Astrocyte of the spinal cord (primary cell): ENCODE measurements at regions not wholly inside any gene's neighbourhood (a gene's known extent, or its start where the extent isn't known, plus 50 kb on each side); places are given as distances from the start of the nearest gene placed in this dataset.
A peak's percentile ranks its signal among the peaks of the same experiment; 100 is the strongest.

Source experiments
- DNase-seq: peaks from one replicate; pipeline ENCODE4 v3.0.0; 2011; ENCODE audit warnings: low read depth, low spot score
- H3K4me3 ChIP-seq: 2 replicates; pipeline ENCODE4 v1.5.1; 2011; ENCODE audit warnings: low read depth, mild to moderate bottlenecking, low read length, moderate library complexity
- in situ Hi-C: cut with HindIII; loops from 2 replicates; pipeline ENCODE4 v1.10.0; 2017; ENCODE audit warnings: low sequenced_read_pairs
- TF ChIP-seq, protein P1 (sequence below): IDR thresholded peaks from 2 replicates; pipeline ENCODE4 v1.5.1; 2012; ENCODE audit warnings: low read depth, mild to moderate bottlenecking, low read length, inconsistent platforms

DNA sequence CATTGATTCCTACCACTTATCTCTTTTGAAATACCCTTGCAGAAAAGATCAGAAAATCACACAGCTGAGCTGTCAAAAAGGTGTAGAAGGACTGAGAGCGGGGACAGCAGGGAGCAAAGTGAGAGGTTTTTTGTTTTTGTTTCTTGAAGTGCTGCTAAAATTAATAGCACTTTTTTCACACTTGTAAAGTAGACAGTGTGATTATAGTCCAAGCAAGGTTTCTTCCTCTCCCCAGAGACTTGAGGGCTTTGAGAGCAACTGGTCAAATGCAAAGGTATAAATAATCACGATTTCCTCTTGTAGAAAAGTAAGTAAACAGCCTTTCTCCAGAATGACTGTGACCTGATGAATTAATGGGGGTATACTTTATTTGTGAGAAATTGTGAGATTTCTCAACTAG is 326.9 kb downstream of the ZNF608 start:
- TF ChIP-seq, protein P1, sequence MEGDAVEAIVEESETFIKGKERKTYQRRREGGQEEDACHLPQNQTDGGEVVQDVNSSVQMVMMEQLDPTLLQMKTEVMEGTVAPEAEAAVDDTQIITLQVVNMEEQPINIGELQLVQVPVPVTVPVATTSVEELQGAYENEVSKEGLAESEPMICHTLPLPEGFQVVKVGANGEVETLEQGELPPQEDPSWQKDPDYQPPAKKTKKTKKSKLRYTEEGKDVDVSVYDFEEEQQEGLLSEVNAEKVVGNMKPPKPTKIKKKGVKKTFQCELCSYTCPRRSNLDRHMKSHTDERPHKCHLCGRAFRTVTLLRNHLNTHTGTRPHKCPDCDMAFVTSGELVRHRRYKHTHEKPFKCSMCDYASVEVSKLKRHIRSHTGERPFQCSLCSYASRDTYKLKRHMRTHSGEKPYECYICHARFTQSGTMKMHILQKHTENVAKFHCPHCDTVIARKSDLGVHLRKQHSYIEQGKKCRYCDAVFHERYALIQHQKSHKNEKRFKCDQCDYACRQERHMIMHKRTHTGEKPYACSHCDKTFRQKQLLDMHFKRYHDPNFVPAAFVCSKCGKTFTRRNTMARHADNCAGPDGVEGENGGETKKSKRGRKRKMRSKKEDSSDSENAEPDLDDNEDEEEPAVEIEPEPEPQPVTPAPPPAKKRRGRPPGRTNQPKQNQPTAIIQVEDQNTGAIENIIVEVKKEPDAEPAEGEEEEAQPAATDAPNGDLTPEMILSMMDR, result no peak
- no peak overlapping the region for H3K4me3 ChIP-seq
- DNase-seq, result no peak
- in situ Hi-C loops, result no loop called here

DNA sequence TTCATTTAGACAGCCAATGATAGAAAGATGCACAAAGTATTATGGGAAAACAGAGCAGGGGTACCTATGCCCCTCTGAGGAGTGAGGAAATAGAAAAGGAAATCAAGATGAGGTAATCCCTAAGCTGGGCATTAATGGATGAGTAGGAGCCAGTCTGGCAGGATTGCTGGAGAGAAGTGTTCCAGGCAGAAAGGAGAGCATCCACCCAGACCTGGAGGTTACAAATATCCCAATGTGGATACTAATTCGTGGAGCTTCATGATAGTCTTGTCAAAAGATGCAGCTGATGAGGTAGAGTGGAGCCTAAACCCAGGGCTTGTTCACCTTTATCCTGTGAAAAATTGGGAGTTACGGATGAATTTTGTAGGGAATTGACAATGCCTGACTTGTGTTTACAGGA is 328.0 kb downstream of the ZNF608 start:
- no peak overlapping the region for H3K4me3 ChIP-seq
- TF ChIP-seq, protein P1, result no peak
- in situ Hi-C loops, result no loop called here
- DNase-seq, result no peak

DNA sequence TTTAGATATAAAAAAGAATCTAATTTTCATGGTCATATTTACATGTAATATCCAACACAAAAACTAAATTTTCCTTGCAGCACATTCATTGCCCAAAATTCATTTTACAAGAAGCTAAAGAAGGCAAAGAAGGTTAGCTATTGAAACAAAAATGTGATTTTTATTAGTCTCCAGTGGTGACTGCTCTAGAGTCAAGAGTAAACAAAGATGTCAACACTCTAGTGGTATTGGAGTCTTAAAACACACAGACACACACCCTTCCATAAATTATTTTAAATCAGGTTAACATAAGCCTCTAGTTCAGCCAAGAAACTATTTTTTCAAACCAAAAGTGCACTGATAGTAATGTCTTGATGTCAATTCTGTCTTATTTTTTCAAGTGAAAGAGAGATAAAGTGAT is 329.2 kb downstream of the ZNF608 start:
- DNase-seq, result no peak
- TF ChIP-seq, protein P1, result no peak
- no peak overlapping the region for H3K4me3 ChIP-seq
- in situ Hi-C loops, result no loop called here

DNA sequence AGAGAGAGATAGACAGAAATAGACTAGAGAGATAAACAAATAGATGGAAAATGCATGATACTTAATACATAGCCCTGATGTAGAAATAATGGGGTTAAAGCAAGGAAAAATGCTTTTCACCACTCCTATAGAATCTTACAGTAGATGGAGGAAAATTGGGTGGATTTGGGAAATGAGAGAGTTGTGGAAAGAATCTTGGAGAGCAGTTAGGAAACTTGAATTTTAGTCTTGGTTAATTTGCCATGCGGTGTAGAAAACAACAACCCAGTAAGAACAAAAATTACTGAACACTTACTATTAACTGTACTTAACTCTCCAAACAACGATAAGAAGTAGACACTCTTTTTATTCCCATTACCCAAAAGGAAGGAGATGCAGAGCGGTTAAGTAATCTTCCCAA is 329.8 kb downstream of the ZNF608 start:
- TF ChIP-seq, protein P1, result no peak
- in situ Hi-C loops, result no loop called here
- DNase-seq, result no peak
- no peak overlapping the region for H3K4me3 ChIP-seq

DNA sequence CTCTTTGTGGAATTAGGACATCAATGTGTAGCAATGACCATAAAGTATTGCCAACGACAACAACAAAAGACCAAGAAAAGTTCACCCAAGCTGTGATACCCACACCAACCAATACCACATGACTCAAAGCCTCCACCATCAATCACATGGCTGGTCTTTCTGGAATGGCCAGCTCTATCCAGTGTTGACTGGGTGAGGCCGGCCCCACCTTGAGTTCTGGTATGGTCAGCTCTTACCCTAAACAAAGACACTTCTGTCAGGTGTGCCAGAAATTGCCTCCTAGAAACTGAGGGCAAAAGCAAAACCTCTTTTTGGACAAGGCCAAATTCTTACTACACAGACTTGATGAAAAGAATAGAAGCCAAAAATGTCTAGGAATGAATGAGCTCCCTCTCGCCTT is 331.5 kb downstream of the ZNF608 start:
- in situ Hi-C loops, result no loop called here
- TF ChIP-seq, protein P1, result no peak
- H3K4me3 ChIP-seq, result no peak overlapping the region
- DNase-seq, result no peak

DNA sequence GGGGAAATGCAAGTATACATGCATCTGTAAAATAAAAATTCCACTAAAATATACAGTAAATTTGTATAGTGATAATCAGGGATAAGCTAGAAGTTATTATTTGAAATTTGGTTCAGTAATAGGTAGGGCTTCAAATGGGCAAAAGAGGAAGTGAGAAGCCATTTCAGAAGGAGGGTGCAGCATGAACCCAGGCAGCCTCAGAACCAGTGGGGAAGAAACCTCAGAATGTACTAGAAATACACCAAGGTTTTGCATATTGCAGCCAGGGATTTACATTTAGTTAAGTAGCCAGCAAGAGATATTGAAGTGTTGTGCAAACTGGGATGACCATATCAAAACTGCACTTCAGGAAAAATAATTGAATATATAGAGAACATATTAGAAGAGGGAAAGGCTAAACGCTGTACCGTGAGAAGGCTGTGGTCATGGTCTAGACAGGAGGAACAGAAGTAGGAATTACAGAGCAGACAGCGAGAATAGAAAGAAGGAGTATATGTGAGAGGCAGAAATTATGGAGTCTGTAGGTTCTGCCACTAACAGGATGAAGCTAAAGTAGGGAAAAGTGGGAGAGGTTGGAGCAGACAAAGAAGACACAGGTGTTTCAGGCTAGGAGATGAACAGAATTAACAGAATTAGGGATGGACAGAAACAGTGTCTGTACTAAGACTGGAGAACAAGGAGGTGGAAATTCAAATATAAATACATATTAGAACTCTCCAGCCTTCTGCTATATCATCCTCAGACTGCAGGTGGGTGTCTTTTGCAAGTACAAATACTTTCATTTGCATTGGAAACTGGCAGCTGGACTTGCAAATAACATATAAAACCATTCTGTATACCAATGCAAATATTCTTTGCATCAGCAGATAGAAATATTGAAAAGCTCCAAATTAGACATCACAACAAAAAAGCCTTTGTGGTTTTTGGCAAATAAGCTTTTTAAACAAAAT is 335.6 kb downstream of the ZNF608 start:
- peak; percentile 28 for DNase-seq
- in situ Hi-C loops, result no loop called here
- TF ChIP-seq, protein P1, result no peak
- H3K4me3 ChIP-seq, result no peak overlapping the region
